Bone marrow (tissue), 2 donors: ENCODE measurements at regions not wholly inside any gene's neighbourhood (a gene's known extent, or its start where the extent isn't known, plus 50 kb on each side); places are given as distances from the start of the nearest gene placed in this dataset.

Source experiments
- DNase-seq, 2 donors: peaks; one replicate each; lab custom pipeline; 2025; lab: John Stamatoyannopoulos, UW

- no peak for DNase-seq
Measured at GRCh38 chr1:199283794-199284193, 645.0 kb downstream of the PTPRC start.

GRCh38 chr1:199287206-199287605 lies 648.4 kb downstream of the PTPRC start:
- DNase-seq: no peak

DNA sequence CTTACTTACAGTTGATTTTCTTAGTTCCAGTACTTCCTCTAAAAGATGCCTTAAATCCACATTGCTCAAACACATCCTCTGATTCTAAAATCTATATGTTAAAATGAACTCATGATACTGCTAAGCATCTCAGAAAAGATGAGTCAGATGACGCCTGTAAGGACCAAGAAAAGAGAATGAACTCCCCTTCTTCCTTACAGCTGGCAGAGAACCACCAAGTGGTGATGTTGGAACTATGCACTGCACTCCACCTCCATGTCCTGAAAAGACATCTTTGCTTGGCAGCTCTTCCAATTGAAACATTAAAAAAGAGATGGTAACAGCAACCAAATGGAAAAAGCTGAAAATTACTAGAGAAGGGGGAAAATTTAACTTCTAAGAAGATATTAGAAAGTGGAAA lies 648.8 kb downstream of the PTPRC start:
- no peak for DNase-seq

DNA sequence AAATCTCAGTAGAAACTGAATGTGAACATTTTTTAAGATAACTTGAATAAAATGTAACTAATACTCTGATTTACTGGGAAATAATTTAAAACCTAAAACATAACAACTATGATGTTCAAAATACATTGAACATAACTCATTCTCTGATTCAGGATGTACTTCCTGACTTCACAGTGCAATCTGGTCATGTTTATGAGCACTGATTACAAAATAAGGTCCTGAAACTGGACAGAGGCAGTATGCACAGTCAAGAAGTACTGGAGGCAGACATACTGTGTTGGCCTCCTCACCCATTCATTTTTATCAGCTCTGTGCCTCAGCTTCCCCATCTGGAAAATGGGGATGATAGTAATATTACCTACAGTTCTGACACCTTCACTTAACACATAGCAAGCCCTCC lies 651.3 kb downstream of the PTPRC start:
- no peak for DNase-seq

- no peak for DNase-seq
Measured at GRCh38 chr1:199291022-199291740, 652.3 kb downstream of the PTPRC start.

GRCh38 chr1:199292896-199293295 lies 654.1 kb downstream of the PTPRC start:
- no peak for DNase-seq

GRCh38 chr1:199295107-199295506 lies 656.3 kb downstream of the PTPRC start:
- DNase-seq: no peak

DNA sequence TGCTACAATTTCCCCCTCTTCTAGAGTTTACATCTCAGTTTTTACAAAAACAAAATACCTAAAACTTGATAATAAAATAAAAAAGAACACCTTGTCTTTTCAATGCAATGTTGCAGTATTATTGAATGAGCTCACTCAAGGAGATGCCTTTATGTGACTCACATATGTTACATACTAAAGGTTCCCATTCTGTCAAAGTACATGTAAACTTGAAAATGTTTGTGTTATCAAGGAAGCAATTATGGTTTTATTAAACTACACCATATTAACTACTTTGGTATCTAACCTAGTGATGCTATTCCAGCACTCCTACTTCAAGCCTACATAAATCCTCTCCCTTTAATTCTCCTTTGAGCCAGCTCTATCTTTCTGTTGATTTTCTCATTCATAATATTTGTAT lies 658.3 kb downstream of the PTPRC start:
- DNase-seq: no peak

DNA sequence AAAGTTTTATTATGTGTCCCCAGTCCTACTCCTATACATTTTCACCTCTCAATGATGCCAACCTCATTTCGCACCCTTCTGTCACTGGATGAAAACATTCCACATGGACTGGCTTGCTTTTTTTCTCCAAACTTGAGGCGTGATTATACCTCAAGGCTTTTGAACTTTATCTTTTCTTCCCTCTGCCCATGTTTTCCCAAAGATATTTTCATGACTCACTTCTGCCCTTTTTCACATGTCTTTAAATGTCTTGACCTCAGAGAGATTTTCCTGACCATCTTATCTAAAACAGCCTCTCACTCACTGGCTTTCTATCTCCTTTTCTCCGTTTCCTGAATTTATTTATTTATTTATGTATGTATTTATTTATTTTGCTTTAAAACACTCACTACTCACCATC lies 659.0 kb downstream of the PTPRC start:
- DNase-seq: no peak

GRCh38 chr1:199298825-199299224 lies 660.0 kb downstream of the PTPRC start:
- DNase-seq: no peak

DNA sequence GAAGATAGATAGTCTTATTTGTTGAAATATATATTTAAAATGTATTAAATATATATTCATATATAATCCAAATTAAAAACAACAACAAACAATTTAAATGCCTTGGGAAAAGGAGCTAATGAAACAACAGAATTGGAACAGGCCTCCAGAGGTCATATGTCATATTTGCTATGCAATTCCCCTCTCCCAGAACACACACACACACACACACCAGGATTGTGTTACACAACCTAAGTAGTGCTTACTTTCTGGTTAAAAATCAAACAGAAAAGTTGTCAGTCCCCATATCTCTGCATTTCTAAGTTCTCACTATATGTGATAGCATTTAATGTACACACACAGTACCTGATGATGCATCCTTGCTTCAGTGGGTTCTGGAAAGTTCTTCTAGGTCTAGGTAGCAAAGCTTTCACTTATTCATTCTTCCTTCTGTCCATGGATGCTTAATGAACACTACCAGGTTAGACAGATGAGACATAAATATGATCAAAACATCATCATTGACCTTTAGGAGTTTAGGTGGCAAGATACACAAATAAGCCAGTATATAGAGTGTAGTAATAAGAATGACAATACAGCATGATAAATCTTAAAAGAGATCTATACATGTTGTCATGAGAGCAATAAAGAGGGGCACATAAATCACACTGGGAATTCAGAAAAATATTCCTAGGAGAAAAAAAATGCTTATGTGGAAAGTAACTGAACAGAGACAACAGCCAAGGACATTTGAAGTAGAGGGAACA lies 662.8 kb downstream of the PTPRC start:
- DNase-seq: no peak

GRCh38 chr1:199302554-199302953 lies 663.7 kb downstream of the PTPRC start:
- DNase-seq: peak in 1 of 2 donors; percentile 47

- no peak for DNase-seq
Measured at GRCh38 chr1:199303035-199303434, 664.2 kb downstream of the PTPRC start.

GRCh38 chr1:199305053-199305452 lies 666.2 kb downstream of the PTPRC start:
- no peak for DNase-seq

DNA sequence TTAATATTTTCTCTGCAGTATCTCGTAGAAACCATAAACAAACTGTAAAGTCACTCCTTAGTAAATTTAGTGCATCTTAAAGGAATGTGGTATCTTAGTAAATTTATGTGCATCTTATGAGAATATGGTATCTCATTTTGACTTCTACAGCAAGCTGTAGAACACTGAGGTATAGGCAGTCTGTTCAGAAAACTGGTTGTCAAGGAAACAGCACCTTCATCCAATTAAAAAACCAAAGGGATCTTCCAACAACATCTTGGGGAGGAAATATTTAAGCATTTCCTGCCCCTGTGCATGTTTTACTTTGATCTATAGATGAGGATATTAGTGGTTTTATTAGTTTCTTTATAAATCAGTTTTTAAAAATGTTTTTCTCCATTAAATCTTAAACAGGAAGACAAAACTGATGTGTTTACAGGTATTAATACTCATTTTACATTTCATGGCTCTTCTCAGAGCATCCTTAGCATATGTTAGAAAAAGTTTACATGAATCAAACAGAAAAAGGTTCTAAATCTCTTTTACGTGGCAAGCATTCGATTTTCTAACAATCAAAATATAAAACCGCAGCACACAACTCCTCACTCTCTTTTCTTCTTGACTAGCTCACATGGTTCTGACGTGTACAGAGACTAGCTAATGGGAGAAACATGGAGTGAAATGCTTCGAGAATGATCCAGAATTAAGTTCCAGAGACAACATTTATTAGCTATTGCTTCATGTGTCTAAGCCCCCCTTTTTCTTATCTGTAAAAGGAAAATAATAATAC lies 668.8 kb downstream of the PTPRC start:
- DNase-seq: no peak

- no peak for DNase-seq
Measured at GRCh38 chr1:199308349-199308846, 669.6 kb downstream of the PTPRC start.

- DNase-seq: no peak
Measured at GRCh38 chr1:199310708-199311107, 671.9 kb downstream of the PTPRC start.

DNA sequence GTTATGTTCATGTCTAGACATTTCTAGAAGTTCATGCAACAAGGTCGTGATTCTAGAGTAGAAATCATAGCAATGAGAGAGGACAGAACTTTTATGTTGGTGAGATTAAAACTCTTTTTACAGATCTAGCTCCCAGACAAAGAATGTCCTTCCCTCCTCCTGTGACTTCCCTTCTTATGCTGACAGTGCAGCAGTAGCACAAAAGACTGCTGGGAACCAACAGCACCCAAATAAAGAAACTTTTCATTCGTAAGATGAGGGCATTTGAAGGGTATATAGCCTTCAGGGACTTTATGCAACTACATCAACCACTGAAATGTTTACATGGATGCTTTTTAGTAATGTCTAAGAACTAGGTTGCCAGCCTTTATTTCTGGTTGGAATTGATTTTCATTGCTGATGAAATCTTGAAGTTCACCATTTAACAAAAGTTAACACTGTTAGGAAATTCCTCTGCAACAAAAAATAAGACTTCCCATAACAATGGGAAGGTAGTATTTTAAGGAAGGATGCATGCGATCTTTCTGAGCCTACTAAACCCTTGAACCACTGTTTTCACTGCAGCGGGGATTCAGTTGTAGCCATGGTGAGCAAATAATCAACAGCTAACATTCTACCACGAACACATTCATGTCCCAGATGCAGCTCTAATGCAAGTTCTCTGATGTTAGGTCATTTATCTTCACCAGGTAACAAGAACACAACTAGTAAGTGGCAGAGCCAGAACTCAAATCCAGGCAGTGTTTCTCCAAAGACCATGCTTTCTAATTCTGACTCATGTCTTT lies 672.8 kb downstream of the PTPRC start:
- DNase-seq: no peak

GRCh38 chr1:199312626-199313025 lies 673.8 kb downstream of the PTPRC start:
- DNase-seq: no peak

DNA sequence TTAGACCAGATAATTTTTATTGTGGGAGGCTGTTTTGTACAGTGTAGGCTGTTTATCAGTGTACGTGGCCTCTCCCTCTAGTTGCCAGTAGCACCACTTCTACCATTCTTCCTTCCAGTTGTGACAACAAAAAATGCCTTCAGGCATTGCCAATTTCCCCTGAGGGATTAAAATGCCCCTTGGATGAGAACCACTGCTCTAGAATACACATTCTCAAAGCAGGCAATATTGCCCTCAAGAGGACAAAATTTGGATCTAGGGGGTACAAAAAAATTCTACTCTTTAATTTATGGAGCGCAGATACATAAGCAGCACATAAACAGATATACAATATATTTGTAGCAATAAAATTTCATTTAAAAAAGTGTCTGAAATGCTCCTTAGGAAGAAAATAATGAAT lies 674.6 kb downstream of the PTPRC start:
- no peak for DNase-seq

- DNase-seq: no peak
Measured at GRCh38 chr1:199319341-199319740, 680.5 kb downstream of the PTPRC start.

DNA sequence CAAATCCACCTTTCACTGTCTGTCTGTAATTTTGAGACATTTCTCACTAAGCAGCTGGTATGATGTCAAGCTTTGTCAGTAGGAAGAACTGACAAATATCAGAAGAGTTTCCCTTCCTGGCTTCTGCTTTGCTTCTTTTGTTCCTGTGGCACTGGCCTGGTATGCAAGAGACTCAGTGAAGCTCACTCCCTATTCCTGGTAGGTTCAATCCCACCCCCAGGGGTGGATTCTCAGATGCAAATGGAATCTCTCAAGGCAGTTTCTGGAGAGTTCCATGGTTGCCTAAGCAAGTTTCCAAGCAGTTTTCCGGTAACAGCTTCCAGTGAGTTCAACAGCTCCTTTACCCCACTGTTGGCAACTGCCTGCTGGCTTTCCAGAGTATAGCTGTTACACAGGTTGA lies 683.4 kb downstream of the PTPRC start:
- DNase-seq: no peak
